ENCODE measurements at regions not wholly inside any gene's neighbourhood (a gene's known extent, or its start where the extent isn't known, plus 50 kb on each side); places are given as distances from the start of the nearest gene placed in this dataset.
"Not testable (repeated sequence)": the region's sequence is repeated elsewhere in the genome, so short reads cannot be mapped to it uniquely, and the experiment has no call there.

GRCh38 chr5:124895236-124895635 lies 148.8 kb upstream of the ZNF608 start:
- no peak for DNase-seq (ENCODE audit: low read depth in 3 of 3)

- DNase-seq (ENCODE audit: low read depth in 3 of 3) = no peak
These were observed 154.6 kb upstream of the ZNF608 start for GRCh38 chr5:124901081-124901480.

- DNase-seq (ENCODE audit: low read depth in 3 of 3) = no peak
These were observed 155.8 kb upstream of the ZNF608 start for GRCh38 chr5:124902097-124902821.

- no peak for DNase-seq (ENCODE audit: low read depth in 3 of 3)
These were observed 159.1 kb upstream of the ZNF608 start for GRCh38 chr5:124905256-124906130.

- DNase-seq (ENCODE audit: low read depth in 3 of 3) = no peak
These were observed 160.1 kb upstream of the ZNF608 start for GRCh38 chr5:124906339-124907097.

DNA sequence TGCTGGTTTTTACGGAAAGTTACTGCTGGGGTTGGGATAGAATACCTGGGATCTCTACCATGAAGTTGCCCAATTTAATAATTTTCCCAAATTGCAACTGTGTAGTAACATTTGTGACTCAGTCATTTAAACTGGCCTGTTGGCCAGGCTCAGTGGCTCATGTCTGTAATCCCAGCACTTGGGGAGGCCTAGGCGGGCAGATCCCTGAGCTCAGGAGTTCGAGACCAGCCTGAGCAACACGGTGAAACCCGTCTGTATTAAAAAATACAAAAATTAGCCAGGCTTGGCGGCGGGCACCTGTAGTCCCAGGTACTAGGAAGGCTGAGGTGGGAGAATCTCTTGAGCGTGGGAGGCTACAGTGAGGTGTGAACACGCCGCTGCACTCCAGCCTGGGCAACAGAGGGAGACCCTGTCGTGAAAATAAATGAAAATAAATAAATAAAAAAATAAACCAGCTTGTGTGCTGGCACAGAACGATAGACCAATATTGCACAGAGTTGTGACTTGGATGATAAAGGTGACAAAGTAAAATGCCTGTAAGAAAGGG lies 160.7 kb upstream of the ZNF608 start:
- no peak for DNase-seq (ENCODE audit: low read depth in 3 of 3)

DNA sequence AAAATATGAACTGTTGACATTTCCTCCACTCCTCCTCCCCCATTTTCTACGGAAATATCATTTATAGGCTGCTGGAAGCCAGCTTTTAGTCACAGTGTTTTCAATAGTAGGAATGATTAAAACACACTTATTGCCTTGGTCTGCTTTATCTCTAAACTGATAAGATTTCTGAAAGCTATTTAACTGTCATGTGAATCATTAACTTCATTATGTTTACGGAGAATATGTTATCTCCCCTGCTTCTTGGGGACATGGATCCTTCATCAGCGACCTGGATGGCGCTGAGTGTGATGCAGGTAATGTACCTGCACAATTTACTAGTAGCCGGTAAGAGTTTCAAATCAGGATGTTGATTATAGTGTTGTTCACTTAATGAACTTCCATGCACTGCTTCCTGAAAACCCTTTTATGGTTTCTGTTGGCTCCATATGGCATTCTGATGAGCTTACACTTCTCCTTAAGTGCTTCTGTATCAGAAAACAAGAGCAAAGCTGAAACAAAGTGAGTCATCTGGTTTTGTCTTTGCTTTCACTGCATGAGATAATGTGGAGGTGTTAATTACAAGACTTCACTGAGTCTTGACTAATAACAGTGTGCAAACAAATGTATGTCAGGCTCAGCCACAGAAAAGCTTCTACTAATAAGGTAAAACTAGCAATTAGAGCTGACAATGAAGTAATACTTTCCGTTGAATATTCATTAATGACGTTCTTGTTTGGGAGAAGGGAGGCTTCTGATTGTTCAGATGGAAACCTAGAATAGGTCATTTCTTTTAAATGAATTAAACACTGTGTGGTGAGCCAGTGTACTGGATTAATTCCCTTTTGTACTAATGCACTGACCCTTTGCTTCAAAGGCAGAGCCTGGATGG lies 162.4 kb upstream of the ZNF608 start:
- no peak for DNase-seq (ENCODE audit: low read depth in 3 of 3)

GRCh38 chr5:124909734-124910133 lies 163.3 kb upstream of the ZNF608 start:
- no peak for DNase-seq (ENCODE audit: low read depth in 3 of 3)

- no peak for DNase-seq (ENCODE audit: low read depth in 3 of 3)
These were observed 164.0 kb upstream of the ZNF608 start for GRCh38 chr5:124910354-124911016.

GRCh38 chr5:124912638-124913328 lies 166.3 kb upstream of the ZNF608 start:
- no peak for DNase-seq (ENCODE audit: low read depth in 3 of 3)

- DNase-seq (ENCODE audit: low read depth in 3 of 3) = no peak
These were observed 166.9 kb upstream of the ZNF608 start for GRCh38 chr5:124913329-124913653.

GRCh38 chr5:124916313-124916712 lies 169.9 kb upstream of the ZNF608 start:
- not testable (repeated sequence) for DNase-seq (ENCODE audit: low read depth in 3 of 3)

DNA sequence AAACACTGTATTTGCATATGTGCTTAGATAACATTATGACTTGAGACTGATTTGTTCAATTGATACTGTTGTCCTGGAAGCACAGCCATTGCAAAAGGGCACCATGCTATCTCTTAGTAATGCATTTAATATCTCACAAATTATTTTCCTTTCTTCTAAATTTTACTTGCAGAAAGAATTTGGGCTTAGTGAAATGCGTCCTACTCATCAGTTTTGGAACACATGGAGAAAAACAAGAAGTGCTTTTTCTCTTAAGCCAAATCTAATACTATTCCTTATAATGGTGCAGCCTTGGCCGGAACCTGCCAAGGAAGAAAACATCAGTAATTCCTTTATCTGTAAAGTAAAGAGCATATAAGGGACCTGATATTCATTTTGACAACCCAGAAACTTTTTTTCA lies 172.2 kb upstream of the ZNF608 start:
- no peak for DNase-seq (ENCODE audit: low read depth in 3 of 3)

DNA sequence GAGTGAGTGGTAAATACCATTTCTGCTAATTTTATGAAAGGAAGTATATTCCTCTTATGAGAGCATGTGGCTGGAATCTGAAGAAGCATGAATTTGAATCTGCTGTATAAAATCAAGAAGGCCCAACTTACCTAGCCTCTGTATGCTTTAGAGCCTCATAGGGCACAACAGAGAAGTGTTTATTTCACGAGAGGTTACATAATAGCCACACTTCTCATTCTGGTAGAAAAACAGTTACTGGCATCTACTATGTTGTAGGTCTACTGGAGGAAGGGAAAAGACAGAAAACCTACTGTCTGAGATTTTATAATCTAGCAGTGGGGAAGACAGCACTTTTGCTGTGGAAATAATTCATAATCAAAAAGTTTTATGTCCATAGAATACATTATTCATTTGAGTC lies 172.6 kb upstream of the ZNF608 start:
- no peak for DNase-seq (ENCODE audit: low read depth in 3 of 3)

DNA sequence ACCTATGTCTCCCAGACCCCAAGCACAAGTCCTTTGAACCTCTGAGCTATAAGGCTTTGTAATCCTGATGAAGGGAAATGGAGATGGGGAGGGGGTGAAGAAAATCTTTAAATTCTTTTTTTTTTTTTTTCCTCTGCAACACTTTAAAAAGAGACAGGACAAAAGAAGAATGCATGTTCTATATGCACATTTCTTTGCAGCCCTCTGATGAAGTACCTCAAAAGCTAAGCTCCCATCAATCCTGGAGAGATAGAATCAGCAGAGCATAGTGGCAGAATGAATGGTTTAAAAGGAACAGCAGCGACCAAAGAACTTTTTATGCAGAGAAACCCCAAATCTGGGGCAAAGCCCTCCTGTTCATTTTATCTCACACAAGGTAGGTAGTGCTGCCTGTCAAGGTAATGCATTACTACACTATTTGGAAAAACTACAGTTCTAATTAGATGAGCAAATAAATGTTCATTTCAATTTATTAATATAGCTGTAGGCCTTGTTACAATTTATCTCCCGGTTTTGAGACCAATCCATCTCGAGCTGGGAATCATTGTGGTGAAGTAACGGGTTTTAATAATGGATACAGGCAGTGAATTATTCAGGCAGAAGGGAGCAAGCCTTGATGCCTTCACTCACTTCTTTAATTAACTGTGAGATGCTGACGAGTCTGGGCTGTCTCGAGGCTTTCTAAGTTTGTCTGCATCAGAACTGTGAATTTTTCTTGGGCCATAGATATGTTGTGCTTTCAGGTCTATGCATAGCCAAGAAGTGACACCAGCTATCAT lies 173.5 kb upstream of the ZNF608 start:
- DNase-seq (ENCODE audit: low read depth in 3 of 3) = no peak

GRCh38 chr5:124920909-124921666 lies 174.6 kb upstream of the ZNF608 start:
- no peak for DNase-seq (ENCODE audit: low read depth in 3 of 3)

DNA sequence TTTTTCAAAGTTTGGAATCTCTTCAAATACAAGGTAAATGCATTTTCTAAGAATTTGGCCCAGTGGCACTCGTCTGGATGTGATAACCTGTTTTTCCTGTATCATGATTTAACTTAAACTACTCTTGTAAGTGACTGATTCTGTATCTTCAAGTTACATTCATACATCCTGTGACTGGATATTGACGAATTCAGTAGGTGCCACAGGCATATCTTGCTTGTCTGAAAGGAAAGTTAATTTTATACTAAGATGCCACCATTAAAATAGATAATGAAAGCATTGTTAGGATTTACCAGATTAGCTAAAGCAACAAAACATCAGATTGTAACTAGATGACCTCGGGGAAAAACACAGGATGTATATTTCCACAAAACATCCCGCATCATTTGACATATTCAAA lies 175.3 kb upstream of the ZNF608 start:
- no peak for DNase-seq (ENCODE audit: low read depth in 3 of 3)

DNA sequence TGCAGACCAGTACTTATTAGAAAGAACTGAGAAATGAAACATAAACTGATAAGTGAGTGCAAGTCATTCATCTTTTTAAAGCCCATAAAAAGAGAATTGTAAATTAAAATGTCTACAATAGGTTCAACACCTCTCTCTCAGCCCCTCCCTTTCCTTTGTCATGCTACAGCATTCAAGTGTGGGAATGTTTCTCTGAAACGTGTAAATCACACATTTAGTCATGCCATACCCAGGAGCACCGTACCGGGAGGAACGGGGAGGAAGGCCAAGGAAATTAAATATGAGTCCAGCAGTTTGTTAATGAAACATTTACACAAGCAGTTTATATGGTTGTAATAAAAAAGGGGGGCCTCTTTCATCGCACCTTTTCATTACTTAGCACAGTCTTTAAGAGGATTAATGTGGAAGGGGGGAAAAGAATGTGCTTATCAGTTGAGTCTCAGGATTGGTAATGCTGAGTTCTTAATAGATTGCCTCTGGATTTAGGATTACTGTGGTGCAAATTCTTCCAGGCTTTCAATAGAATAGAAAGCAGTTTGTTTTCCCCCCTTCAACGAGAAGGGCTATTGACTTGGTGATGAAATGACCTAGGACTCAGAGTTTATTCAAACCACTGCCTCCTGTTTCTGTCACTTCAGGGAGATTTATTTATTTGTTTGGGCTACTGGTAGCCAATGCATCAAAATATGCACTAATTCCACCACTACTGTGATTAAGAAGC lies 176.0 kb upstream of the ZNF608 start:
- no peak for DNase-seq (ENCODE audit: low read depth in 3 of 3)

Measured in stimulated activated CD4-positive, alpha-beta T cell treated with anti-CD3 and anti-CD28 coated beads, TNF-alpha, amount 100 ng/mL, for 48 hours (primary cell).